8988T (cell line): ENCODE measurements at regions not wholly inside any gene's neighbourhood (a gene's known extent, or its start where the extent isn't known, plus 50 kb on each side); places are given as distances from the start of the nearest gene placed in this dataset.

ENCODE experiments used
- DNase-seq: peaks from one replicate; pipeline ENCODE4 v3.0.0; 2011

GRCh38 chr1:218025454-218025853 is 259.6 kb upstream of the RRP15 start:
- no peak for DNase-seq

- DNase-seq, result no peak
Measured at GRCh38 chr1:218027152-218027551, 257.9 kb upstream of the RRP15 start.

GRCh38 chr1:218030846-218031245 is 254.2 kb upstream of the RRP15 start:
- DNase-seq, result no peak

GRCh38 chr1:218031901-218032300 is 253.2 kb upstream of the RRP15 start:
- DNase-seq, result no peak

- no peak for DNase-seq
Measured at GRCh38 chr1:218034468-218034867, 250.6 kb upstream of the RRP15 start.

- no peak for DNase-seq
Measured at GRCh38 chr1:218048828-218049420, 236.2 kb upstream of the RRP15 start.

- no peak for DNase-seq
Measured at GRCh38 chr1:218049641-218050040, 235.5 kb upstream of the RRP15 start.

- no peak for DNase-seq
Measured at GRCh38 chr1:218058730-218059129, 226.4 kb upstream of the RRP15 start.

- no peak for DNase-seq
Measured at GRCh38 chr1:218064426-218064825, 220.7 kb upstream of the RRP15 start.

- no peak for DNase-seq
Measured at GRCh38 chr1:218066332-218066731, 218.8 kb upstream of the RRP15 start.

- DNase-seq, result no peak
Measured at GRCh38 chr1:218068241-218068640, 216.9 kb upstream of the RRP15 start.

- DNase-seq, result no peak
Measured at GRCh38 chr1:218069180-218069579, 215.9 kb upstream of the RRP15 start.

- no peak for DNase-seq
Measured at GRCh38 chr1:218073062-218073461, 212.0 kb upstream of the RRP15 start.

- no peak for DNase-seq
Measured at GRCh38 chr1:218078916-218079315, 206.2 kb upstream of the RRP15 start.

- DNase-seq, result no peak
Measured at GRCh38 chr1:218079347-218079746, 205.7 kb upstream of the RRP15 start.

GRCh38 chr1:218079820-218080219 is 205.3 kb upstream of the RRP15 start:
- no peak for DNase-seq

- DNase-seq, result no peak
Measured at GRCh38 chr1:218080863-218081262, 204.2 kb upstream of the RRP15 start.

- no peak for DNase-seq
Measured at GRCh38 chr1:218081358-218081757, 203.7 kb upstream of the RRP15 start.

- no peak for DNase-seq
Measured at GRCh38 chr1:218090459-218090858, 194.6 kb upstream of the RRP15 start.

- DNase-seq, result no peak
Measured at GRCh38 chr1:218101409-218101808, 183.7 kb upstream of the RRP15 start.

- DNase-seq, result no peak
Measured at GRCh38 chr1:218108034-218108433, 177.1 kb upstream of the RRP15 start.

- no peak for DNase-seq
Measured at GRCh38 chr1:218112862-218113261, 172.2 kb upstream of the RRP15 start.

- no peak for DNase-seq
Measured at GRCh38 chr1:218123968-218124367, 161.1 kb upstream of the RRP15 start.

GRCh38 chr1:218135371-218135770 is 149.7 kb upstream of the RRP15 start:
- no peak for DNase-seq

GRCh38 chr1:218139761-218140160 is 145.3 kb upstream of the RRP15 start:
- DNase-seq, result no peak

- no peak for DNase-seq
Measured at GRCh38 chr1:218156595-218156994, 128.5 kb upstream of the RRP15 start.
